ENCODE measurements at regions not wholly inside any gene's neighbourhood (a gene's known extent, or its start where the extent isn't known, plus 50 kb on each side); places are given as distances from the start of the nearest gene placed in this dataset.

DNA sequence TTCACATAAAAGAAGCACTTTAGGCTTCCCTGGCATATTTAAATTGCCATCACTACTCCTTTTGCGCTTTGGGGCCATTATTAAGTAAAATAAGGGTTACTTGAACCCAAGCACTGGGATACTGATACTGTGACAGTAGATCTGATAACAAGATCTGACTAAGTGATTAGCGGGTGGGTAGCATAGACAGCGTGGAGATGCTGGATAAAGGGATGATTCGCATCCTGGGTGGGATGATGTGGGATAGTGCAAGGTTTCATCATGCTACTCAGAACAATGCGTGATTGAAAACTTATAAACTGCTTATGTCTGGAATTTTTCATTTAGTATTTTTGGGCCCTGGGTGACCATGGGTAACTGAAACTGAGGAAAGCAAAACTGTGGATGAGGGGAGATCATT is 75.1 kb downstream of the PTTG1 start:
- TF ChIP-seq, protein P1, sequence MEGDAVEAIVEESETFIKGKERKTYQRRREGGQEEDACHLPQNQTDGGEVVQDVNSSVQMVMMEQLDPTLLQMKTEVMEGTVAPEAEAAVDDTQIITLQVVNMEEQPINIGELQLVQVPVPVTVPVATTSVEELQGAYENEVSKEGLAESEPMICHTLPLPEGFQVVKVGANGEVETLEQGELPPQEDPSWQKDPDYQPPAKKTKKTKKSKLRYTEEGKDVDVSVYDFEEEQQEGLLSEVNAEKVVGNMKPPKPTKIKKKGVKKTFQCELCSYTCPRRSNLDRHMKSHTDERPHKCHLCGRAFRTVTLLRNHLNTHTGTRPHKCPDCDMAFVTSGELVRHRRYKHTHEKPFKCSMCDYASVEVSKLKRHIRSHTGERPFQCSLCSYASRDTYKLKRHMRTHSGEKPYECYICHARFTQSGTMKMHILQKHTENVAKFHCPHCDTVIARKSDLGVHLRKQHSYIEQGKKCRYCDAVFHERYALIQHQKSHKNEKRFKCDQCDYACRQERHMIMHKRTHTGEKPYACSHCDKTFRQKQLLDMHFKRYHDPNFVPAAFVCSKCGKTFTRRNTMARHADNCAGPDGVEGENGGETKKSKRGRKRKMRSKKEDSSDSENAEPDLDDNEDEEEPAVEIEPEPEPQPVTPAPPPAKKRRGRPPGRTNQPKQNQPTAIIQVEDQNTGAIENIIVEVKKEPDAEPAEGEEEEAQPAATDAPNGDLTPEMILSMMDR (conservative IDR thresholded peaks at IDR 0.05): no peak
- TF ChIP-seq EZH2 (IDR thresholded peaks at IDR 0.05; ENCODE audit: low read depth): no peak
